Naive thymus-derived CD4-positive, alpha-beta T cell (primary cell): ENCODE measurements at regions not wholly inside any gene's neighbourhood (a gene's known extent, or its start where the extent isn't known, plus 50 kb on each side); places are given as distances from the start of the nearest gene placed in this dataset.

ENCODE experiments used
- ATAC-seq: fragments of 150-1000 bp; cut with Tn5 transposase; 2 replicates; pipeline ENCODE4 v1.10.0; 2021; ENCODE audit warnings: mild to moderate bottlenecking, moderate library complexity
- CTCF ChIA-PET: fragments of 350-600 bp; sonication (Branson Sonifier 250); formaldehyde crosslinking; loops from one replicate; lab custom pipeline; 2021; ENCODE audit warnings: antibody characterized with exemption; lab: Charles Lee
- POLR2A ChIA-PET: fragments of 350-600 bp; sonication (Branson Sonifier 250); formaldehyde crosslinking; loops from one replicate; lab custom pipeline; 2021; ENCODE audit warnings: antibody characterized with exemption, inconsistent platforms; lab: Charles Lee
- DNase-seq, 9 donors: peaks; one replicate each; pipeline versions ENCODE4 v3.0.0 to v3.0.0-alpha.2; 2020 to 2022; ENCODE audit warnings: mixed read lengths in 1 of 9
- H3K27ac ChIP-seq: one replicate; pipeline ENCODE4 v1.7.0; 2013; ENCODE audit warnings: mild to moderate bottlenecking, low read depth, low read length, moderate library complexity
- H3K27me3 ChIP-seq, 2 donors: one replicate each; pipeline ENCODE4 v1.7.0; 2013; ENCODE audit warnings: low read length in 2 of 2, mild to moderate bottlenecking in 2 of 2, moderate library complexity in 2 of 2; ENCODE audit not compliant: control insufficient read depth in 2 of 2, insufficient read depth in 2 of 2
- H3K36me3 ChIP-seq, 3 experiments: 1 replicate in 2 of 3; 2 replicates in 1 of 3; pipeline ENCODE4 v1.7.0; 2013; ENCODE audit warnings: low read length in 3 of 3, mild to moderate bottlenecking in 3 of 3, moderate library complexity in 1 of 3; ENCODE audit not compliant: insufficient read depth in 3 of 3, control insufficient read depth in 2 of 3
- H3K4me1 ChIP-seq, 2 donors: one replicate each; pipeline ENCODE4 v1.7.0; 2013; ENCODE audit warnings: low read length in 2 of 2, mild to moderate bottlenecking in 2 of 2, moderate library complexity in 1 of 2; ENCODE audit not compliant: control insufficient read depth in 2 of 2, insufficient read depth in 2 of 2
- H3K4me3 ChIP-seq: 2 replicates; pipeline ENCODE4 v1.7.0; 2013; ENCODE audit warnings: mild to moderate bottlenecking, low read length
- H3K9me3 ChIP-seq, 3 experiments: 1 replicate in 2 of 3; 2 replicates in 1 of 3; pipeline ENCODE4 v1.7.0; 2013; ENCODE audit warnings: low read length in 3 of 3; ENCODE audit not compliant: control insufficient read depth in 2 of 3
- H3K27ac Mint-ChIP-seq, 9 donors: one replicate each; pipeline ENCODE4 v1.8.0; 2020 to 2022; ENCODE audit warnings: mixed read lengths in 9 of 9, mild to moderate bottlenecking in 8 of 9, moderate library complexity in 5 of 9, inconsistent platforms in 2 of 9
- H3K27me3 Mint-ChIP-seq, 5 donors: one replicate each; pipeline ENCODE4 v1.8.0; 2021 to 2022; ENCODE audit warnings: mixed read lengths in 5 of 5, mild to moderate bottlenecking in 1 of 5
- H3K36me3 Mint-ChIP-seq, 5 donors: one replicate each; pipeline ENCODE4 v1.8.0; 2020 to 2022; ENCODE audit warnings: mixed read lengths in 5 of 5, mild to moderate bottlenecking in 3 of 5, inconsistent platforms in 1 of 5
- H3K4me1 Mint-ChIP-seq, 7 donors: one replicate each; pipeline ENCODE4 v1.8.0; 2020 to 2022; ENCODE audit warnings: mixed read lengths in 7 of 7, mild to moderate bottlenecking in 3 of 7, inconsistent platforms in 1 of 7
- H3K4me3 Mint-ChIP-seq, 10 donors: one replicate each; pipeline ENCODE4 v1.8.0; 2020 to 2022; ENCODE audit warnings: mild to moderate bottlenecking in 10 of 10, mixed read lengths in 10 of 10, moderate library complexity in 6 of 10, inconsistent platforms in 2 of 10
- H3K9me3 Mint-ChIP-seq, 11 donors: one replicate each; pipeline ENCODE4 v1.8.0; 2020 to 2022; ENCODE audit warnings: mixed read lengths in 11 of 11, mild to moderate bottlenecking in 4 of 11, inconsistent platforms in 1 of 11, moderate library complexity in 1 of 11
- intact Hi-C, 2 donors: fragments of 100-400 bp; cut with micrococcal nuclease; formaldehyde crosslinking; loops; one replicate each; pipeline ENCODE4 v1.15.1; 2023

DNA sequence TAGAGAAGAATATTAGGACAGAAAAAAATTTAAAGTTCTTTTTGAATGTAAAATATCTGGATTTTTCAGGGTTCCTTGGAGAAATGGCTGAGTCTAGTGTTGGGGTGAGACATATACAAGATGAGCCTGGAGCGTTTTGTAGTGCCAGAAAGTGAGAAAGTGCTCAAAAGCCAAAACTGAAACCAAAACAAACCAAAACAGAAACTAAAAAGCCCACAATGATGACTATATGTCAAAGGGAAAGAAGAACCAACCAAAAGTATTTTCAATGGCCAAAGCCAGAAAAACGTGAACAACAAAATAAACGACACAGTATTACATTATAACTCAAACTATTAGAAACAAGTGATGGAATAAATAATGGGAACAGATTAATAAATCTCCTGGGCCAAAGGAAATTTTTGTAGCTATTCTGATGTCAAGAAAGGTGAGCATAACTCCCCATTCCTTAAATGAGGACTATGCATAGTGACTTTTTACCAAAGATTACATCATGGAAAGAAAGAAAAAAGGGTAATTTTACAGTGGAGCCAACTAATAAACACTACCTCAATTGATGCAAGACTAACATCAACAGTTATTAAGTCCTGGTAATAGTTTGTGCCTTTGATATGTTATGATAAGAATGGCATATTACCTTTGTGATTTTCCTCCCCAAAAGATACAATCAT is 1137.6 kb downstream of the C4orf33 start:
- ChIA-PET CTCF (no interaction called here), POLR2A (no interaction called here)
- H3K4me3 ChIP-seq = no peak overlapping the region
- Mint-ChIP-seq H3K27me3 (no peaks in the 10 kb centered on the region), H3K36me3 (no peaks in the 10 kb centered on the region), H3K4me1 (peaks cover 0 to 8% (median 0%) of the 10 kb centered on the region in 7 donors), H3K9me3 (peaks cover 0 to 16% (median 0%) of the 10 kb centered on the region in 11 donors), H3K27ac (peak overlapping the region in 1 of 9 donors; percentile 74), H3K4me3 (peak overlapping the region in 6 of 10 donors; percentile 45 to 77 (median 60))
- no peaks in the 10 kb centered on the region for H3K27me3 ChIP-seq
- ATAC-seq (no peak), DNase-seq (peak in 1 of 9 donors; percentile 1)
- intact Hi-C loops = no loop called here
- no peaks in the 10 kb centered on the region for H3K9me3 ChIP-seq
- no peaks in the 10 kb centered on the region for H3K36me3 ChIP-seq
- H3K27ac ChIP-seq = no peak overlapping the region
- H3K4me1 ChIP-seq = no peaks in the 10 kb centered on the region

DNA sequence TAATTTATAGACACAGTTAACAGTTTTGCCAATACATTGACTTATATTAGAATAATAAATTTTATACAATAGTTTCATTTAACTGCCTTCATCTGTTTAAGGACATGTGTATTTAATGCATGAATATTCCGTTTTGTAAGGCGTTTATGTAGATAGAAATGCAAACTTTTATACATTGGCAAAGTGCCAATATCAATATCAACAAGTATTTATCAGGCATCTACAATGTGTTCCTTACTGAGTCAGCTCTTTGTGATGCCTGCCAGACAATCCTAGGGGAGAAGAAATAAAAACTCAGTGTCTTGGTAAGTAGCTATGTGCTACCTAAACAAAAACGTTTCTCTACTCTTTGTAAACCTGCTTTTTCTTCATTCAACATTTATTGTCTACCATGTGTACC is 1142.2 kb downstream of the C4orf33 start:
- Histone ChIP-seq H3K9me3 (no peaks in the 10 kb centered on the region), H3K27me3 (no peaks in the 10 kb centered on the region), H3K27ac (no peak overlapping the region), H3K4me1 (no peaks in the 10 kb centered on the region), H3K4me3 (no peak overlapping the region), H3K36me3 (no peaks in the 10 kb centered on the region)
- no peaks in the 10 kb centered on the region for H3K27me3 Mint-ChIP-seq
- ATAC-seq = no peak
- H3K36me3 Mint-ChIP-seq = no peaks in the 10 kb centered on the region
- intact Hi-C loops = no loop called here
- ChIA-PET CTCF (no interaction called here), POLR2A (no interaction called here)
- H3K9me3 Mint-ChIP-seq = peaks cover 0 to 21% (median 2%) of the 10 kb centered on the region in 11 donors
- H3K4me1 Mint-ChIP-seq = peaks cover 0 to 8% (median 0%) of the 10 kb centered on the region in 7 donors
- no peak overlapping the region for H3K4me3 Mint-ChIP-seq
- no peak overlapping the region for H3K27ac Mint-ChIP-seq
- no peak for DNase-seq

DNA sequence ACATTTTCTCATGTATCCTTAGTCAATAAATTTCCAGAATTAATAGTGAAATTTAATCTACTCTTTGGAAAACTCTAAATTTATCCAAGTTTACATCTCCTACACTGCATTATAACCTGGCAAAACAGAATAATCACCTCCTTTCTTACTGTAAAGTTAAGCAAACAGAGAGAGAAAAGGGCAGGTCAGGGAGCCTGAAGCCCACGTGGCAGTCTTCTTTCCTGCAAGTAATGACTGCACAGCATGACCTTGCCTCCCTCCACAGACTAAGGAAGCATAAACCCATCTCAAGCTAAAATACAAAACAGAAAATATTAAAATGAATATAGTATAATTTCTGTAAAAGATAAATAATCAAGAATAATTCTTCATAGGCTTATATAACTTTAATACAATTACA is 1153.0 kb downstream of the C4orf33 start:
- Mint-ChIP-seq H3K4me1 (no peaks in the 10 kb centered on the region), H3K36me3 (no peaks in the 10 kb centered on the region), H3K9me3 (peaks cover 0 to 6% (median 1%) of the 10 kb centered on the region in 11 donors), H3K27ac (no peak overlapping the region), H3K4me3 (no peak overlapping the region), H3K27me3 (no peaks in the 10 kb centered on the region)
- no peaks in the 10 kb centered on the region for H3K27me3 ChIP-seq
- H3K9me3 ChIP-seq = no peaks in the 10 kb centered on the region
- H3K4me1 ChIP-seq = no peaks in the 10 kb centered on the region
- H3K36me3 ChIP-seq = no peaks in the 10 kb centered on the region
- ChIA-PET CTCF (no interaction called here), POLR2A (no interaction called here)
- H3K27ac ChIP-seq = no peak overlapping the region
- DNase-seq (no peak), ATAC-seq (no peak)
- H3K4me3 ChIP-seq = no peak overlapping the region
- intact Hi-C loops = no loop called here

DNA sequence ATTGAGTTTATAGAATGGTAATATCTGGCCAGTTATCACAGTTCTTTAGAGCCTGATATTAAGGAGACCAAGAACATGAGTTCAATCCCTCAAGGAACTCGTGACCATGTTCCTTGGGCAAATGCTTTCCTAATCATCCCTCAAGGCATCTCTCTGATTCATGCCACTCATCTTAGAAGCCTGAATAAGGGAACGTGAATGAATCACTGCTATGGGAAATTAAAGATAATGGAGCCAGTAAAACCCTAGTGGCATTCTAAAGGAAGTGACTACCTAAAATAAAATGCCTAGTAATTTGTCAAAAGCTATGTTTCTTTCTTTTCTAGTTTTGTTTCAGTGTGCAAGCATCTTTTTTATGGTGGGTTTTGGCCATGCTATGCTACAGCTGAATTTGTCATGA is 1161.3 kb downstream of the C4orf33 start:
- H3K36me3 ChIP-seq = no peaks in the 10 kb centered on the region
- Mint-ChIP-seq H3K4me1 (no peaks in the 10 kb centered on the region), H3K36me3 (peaks cover 0 to 5% (median 0%) of the 10 kb centered on the region in 5 donors), H3K27me3 (no peaks in the 10 kb centered on the region), H3K27ac (no peak overlapping the region), H3K4me3 (no peak overlapping the region), H3K9me3 (peaks cover 0 to 4% (median 0%) of the 10 kb centered on the region in 11 donors)
- H3K9me3 ChIP-seq = no peaks in the 10 kb centered on the region
- ATAC-seq (no peak), DNase-seq (no peak)
- ChIA-PET POLR2A (no interaction called here), CTCF (no interaction called here)
- H3K4me1 ChIP-seq = no peaks in the 10 kb centered on the region
- intact Hi-C loops = no loop called here
- H3K27me3 ChIP-seq = no peaks in the 10 kb centered on the region
- no peak overlapping the region for H3K4me3 ChIP-seq
- no peak overlapping the region for H3K27ac ChIP-seq

DNA sequence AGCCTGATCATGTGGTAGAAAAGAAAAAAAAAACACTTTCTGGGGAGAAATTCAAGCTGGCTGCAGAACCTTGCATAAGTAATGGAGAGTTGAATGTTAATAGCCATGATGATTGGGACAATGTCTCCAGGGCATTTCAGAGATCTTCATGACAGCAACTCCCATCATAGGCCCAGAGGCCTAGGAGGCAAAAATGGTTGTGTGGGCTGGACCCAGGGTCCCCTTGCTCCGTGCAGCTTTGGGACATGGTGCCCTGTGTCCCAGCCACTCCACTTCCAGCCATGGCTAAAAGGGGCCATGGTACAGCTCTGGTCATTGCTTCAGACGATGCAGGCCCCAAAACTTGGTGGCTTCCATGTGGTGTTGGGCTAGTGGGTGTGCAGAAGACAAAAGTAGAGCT is 1170.9 kb downstream of the C4orf33 start:
- H3K4me3 Mint-ChIP-seq = no peak overlapping the region
- H3K27ac Mint-ChIP-seq = no peak overlapping the region

DNA sequence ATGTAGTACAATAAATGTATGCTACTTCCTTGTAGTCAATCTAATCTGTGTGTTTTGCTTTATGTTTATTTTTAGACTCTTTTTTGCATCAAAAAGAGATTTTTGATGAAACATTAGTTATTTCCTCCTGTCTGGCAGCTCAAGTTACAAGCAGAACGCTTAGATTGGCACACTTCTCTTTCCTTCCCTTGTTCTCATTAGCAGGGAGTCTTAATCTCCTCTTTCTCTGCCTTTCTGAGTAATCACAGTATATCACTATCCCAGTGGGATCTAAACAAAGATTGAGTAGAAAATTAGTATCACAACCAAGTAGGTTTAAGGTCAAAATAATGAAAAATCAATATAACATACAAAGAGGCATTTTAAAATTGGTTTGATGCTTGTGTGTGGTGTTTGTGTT is 1192.6 kb downstream of the C4orf33 start:
- H3K4me3 Mint-ChIP-seq = no peak overlapping the region
- CTCF ChIA-PET = no interaction called here
- Histone ChIP-seq H3K4me1 (no peaks in the 10 kb centered on the region), H3K27me3 (no peaks in the 10 kb centered on the region), H3K27ac (no peak overlapping the region), H3K4me3 (no peak overlapping the region), H3K9me3 (no peaks in the 10 kb centered on the region), H3K36me3 (no peaks in the 10 kb centered on the region)
- no peaks in the 10 kb centered on the region for H3K27me3 Mint-ChIP-seq
- DNase-seq (no peak), ATAC-seq (no peak)
- no peak overlapping the region for H3K27ac Mint-ChIP-seq
- H3K36me3 Mint-ChIP-seq = peaks cover 0 to 3% (median 0%) of the 10 kb centered on the region in 5 donors
- peaks cover 0 to 20% (median 4%) of the 10 kb centered on the region in 11 donors for H3K9me3 Mint-ChIP-seq
- H3K4me1 Mint-ChIP-seq = no peaks in the 10 kb centered on the region
- POLR2A ChIA-PET = no interaction called here
- intact Hi-C loops = no loop called here

More for the DNA sequence above, 1170.9 kb downstream of the C4orf33 start:
- intact Hi-C loops = loop anchor here in 1 of 2 donors (10.0 kb wide), 1 partner anchor 1668 kb away; no protein-coding TSS in a partner anchor
- Histone ChIP-seq H3K4me1 (no peaks in the 10 kb centered on the region), H3K27me3 (no peaks in the 10 kb centered on the region), H3K9me3 (no peaks in the 10 kb centered on the region), H3K4me3 (no peak overlapping the region), H3K36me3 (no peaks in the 10 kb centered on the region), H3K27ac (no peak overlapping the region)
- H3K27me3 Mint-ChIP-seq = no peaks in the 10 kb centered on the region
- POLR2A ChIA-PET = no interaction called here
- H3K4me1 Mint-ChIP-seq = no peaks in the 10 kb centered on the region
- CTCF ChIA-PET = no interaction called here
- no peak for ATAC-seq
- H3K9me3 Mint-ChIP-seq = peaks cover 0 to 36% (median 11%) of the 10 kb centered on the region in 11 donors
- DNase-seq = no peak
- peaks cover 0 to 3% (median 0%) of the 10 kb centered on the region in 5 donors for H3K36me3 Mint-ChIP-seq

DNA sequence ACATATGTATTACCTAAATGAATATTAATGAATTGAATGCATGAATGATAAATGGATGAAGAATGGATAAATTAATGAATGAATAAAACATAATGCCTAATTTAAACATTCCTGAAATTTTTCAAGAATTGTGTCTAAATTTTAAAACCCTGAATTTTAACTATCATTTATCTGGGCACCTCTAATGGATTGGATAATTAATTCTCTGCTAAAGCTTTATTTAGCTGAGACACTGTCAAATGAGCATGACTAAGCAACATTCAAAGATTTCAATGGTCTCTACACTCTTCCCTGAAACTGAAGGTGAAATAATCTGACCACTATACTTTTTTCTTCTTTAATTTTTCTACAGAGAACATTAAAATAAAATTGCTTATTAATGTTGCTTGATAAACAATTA is 1197.7 kb downstream of the C4orf33 start:
- H3K4me3 Mint-ChIP-seq = no peak overlapping the region
- H3K9me3 ChIP-seq = no peaks in the 10 kb centered on the region
- DNase-seq = no peak

More for the DNA sequence above, 1197.7 kb downstream of the C4orf33 start:
- peaks cover 0 to 13% (median 3%) of the 10 kb centered on the region in 11 donors for H3K9me3 Mint-ChIP-seq
- intact Hi-C loops = no loop called here
- Histone ChIP-seq H3K27ac (no peak overlapping the region), H3K4me3 (no peak overlapping the region), H3K36me3 (no peaks in the 10 kb centered on the region), H3K27me3 (no peaks in the 10 kb centered on the region), H3K4me1 (no peaks in the 10 kb centered on the region)
- H3K36me3 Mint-ChIP-seq = no peaks in the 10 kb centered on the region
- H3K27ac Mint-ChIP-seq = no peak overlapping the region
- H3K27me3 Mint-ChIP-seq = no peaks in the 10 kb centered on the region
- ChIA-PET CTCF (no interaction called here), POLR2A (no interaction called here)
- no peaks in the 10 kb centered on the region for H3K4me1 Mint-ChIP-seq
- ATAC-seq = no peak
